ENCODE measurements at regions not wholly inside any gene's neighbourhood (a gene's known extent, or its start where the extent isn't known, plus 50 kb on each side); places are given as distances from the start of the nearest gene placed in this dataset.

DNA sequence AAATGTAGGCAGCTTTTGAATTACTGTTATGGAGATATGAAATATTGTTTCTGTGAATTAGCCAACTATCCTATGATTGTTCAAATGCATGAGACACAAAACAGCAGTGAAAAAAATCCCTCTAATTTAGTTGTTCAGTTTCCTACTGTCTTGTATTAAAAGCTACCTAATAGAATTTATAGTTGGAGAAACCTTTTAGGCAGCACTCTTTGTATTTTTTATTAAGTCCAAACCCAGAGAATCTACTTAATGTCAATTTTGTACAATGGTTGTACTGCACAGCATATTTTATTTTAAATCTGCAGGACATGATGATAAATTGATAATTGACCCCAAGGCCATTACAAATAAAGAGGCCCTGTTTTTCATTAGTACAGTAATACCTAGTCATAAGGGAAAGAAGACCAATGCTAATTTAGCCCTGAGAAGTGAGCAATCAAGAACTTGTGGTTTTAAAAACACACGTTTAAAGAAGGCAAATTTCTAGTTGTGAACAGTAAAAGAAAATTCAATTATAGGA, 607.5 kb downstream of the ISL1 start:
- Histone ChIP-seq H3K27ac (no peak overlapping the region), H3K36me3 (no peaks in the 10 kb centered on the region), H3K9me3 (no peaks in the 10 kb centered on the region), H3K27me3 (no peaks in the 10 kb centered on the region), H3K4me3 (no peak overlapping the region), H3K4me1 (no peaks in the 10 kb centered on the region)
- intact Hi-C loops (cut with DNase I), result no loop called here
- TF ChIP-seq POLR2AphosphoS5 (IDR thresholded peaks at IDR 0.05; ENCODE audit: insufficient read depth in 1 of 2, low read depth in 1 of 2), result no peak
- TF ChIP-seq POLR2A (IDR thresholded peaks at IDR 0.05), result no peak
- TF ChIP-seq, protein P1, sequence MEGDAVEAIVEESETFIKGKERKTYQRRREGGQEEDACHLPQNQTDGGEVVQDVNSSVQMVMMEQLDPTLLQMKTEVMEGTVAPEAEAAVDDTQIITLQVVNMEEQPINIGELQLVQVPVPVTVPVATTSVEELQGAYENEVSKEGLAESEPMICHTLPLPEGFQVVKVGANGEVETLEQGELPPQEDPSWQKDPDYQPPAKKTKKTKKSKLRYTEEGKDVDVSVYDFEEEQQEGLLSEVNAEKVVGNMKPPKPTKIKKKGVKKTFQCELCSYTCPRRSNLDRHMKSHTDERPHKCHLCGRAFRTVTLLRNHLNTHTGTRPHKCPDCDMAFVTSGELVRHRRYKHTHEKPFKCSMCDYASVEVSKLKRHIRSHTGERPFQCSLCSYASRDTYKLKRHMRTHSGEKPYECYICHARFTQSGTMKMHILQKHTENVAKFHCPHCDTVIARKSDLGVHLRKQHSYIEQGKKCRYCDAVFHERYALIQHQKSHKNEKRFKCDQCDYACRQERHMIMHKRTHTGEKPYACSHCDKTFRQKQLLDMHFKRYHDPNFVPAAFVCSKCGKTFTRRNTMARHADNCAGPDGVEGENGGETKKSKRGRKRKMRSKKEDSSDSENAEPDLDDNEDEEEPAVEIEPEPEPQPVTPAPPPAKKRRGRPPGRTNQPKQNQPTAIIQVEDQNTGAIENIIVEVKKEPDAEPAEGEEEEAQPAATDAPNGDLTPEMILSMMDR (IDR thresholded peaks at IDR 0.05), result no peak
- DNase-seq (ENCODE audit: extremely low spot score in 2 of 2), result no peak

DNA sequence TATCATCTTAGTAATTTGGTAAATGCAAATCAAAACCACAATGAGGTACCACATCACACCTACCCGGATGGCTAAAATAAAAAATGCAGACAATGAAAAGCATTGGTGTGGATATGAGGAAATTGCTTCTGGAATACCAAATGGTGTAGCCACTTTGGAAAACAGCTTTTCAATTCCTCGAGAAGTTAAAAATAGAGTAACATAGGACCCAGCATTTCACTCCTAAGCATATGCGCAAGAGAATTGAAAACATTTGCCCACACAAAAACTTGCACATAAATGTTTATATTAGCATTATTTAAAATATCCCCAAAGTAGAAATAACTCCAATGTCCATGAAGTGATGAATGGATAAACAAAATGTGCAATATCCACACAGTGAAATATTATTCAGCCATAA, 608.7 kb downstream of the ISL1 start:
- Histone ChIP-seq H3K27ac (no peak overlapping the region), H3K36me3 (no peaks in the 10 kb centered on the region), H3K9me3 (no peaks in the 10 kb centered on the region), H3K4me1 (no peaks in the 10 kb centered on the region), H3K4me3 (no peak overlapping the region), H3K27me3 (no peaks in the 10 kb centered on the region)
- no peak for DNase-seq (ENCODE audit: extremely low spot score in 2 of 2)
- intact Hi-C loops (cut with DNase I), result no loop called here
- TF ChIP-seq POLR2AphosphoS5 (IDR thresholded peaks at IDR 0.05; ENCODE audit: insufficient read depth in 1 of 2, low read depth in 1 of 2) (no peak), POLR2A (IDR thresholded peaks at IDR 0.05) (no peak)
- TF ChIP-seq, protein P1 (IDR thresholded peaks at IDR 0.05), result no peak

DNA sequence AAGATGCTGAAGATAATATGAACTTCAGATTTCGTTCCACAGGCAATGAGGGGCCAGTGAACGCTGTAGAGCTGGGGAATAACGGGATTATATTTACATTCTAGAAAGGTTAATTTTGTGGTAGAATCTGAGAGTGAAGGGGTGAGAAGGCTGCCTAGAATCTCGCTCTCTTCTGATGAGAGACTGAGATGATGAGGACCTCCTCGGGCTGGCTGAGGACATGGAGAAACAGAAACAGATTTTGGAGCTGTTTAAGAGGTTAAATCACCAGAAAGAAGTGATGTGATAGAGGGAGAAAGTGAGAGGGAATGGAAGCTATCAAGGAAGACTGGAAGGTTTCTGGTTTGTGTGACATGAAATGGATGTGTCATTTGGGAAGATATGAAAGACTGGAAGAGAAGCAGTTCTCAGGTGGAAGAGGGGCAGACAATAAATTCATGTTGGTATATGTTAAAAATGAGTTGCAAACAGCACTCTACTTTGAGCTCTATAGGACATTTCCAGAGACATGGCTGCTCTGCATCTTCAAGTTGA, 612.6 kb downstream of the ISL1 start:
- intact Hi-C loops (cut with DNase I), result no loop called here
- H3K4me1 ChIP-seq, result no peaks in the 10 kb centered on the region
- no peaks in the 10 kb centered on the region for H3K9me3 ChIP-seq
- H3K36me3 ChIP-seq, result no peaks in the 10 kb centered on the region
- no peak overlapping the region for H3K27ac ChIP-seq
- no peak for TF ChIP-seq POLR2AphosphoS5 (IDR thresholded peaks at IDR 0.05; ENCODE audit: insufficient read depth in 1 of 2, low read depth in 1 of 2)
- TF ChIP-seq, protein P1 (IDR thresholded peaks at IDR 0.05), result no peak
- no peak for TF ChIP-seq POLR2A (IDR thresholded peaks at IDR 0.05)
- no peak for DNase-seq (ENCODE audit: extremely low spot score in 2 of 2)
- no peaks in the 10 kb centered on the region for H3K27me3 ChIP-seq
- no peak overlapping the region for H3K4me3 ChIP-seq

DNA sequence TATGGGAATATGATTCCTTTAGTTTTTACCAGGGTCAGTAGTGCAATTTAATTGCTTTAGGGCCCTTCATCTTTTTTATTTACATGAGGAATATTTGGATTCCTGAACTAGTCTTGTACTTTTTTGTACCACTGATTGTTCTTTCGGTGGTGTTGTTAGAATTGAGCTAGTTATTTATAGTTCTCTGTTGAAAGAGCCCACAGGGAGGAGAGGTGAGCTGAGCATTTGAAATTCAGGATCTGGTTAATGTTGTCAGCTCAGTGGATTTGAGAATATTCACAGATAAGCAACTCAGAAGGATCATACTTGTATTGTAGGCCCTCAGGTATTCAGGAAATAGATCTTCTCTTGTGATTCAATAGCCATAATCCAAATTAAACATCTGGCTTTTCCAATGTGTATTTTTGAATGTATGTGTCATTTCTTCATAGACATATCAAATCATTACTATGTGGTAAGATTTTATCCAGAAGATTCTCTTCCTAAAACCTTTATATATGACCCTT, 613.2 kb downstream of the ISL1 start:
- no peak for DNase-seq (ENCODE audit: extremely low spot score in 2 of 2)
- Histone ChIP-seq H3K4me3 (no peak overlapping the region), H3K36me3 (no peaks in the 10 kb centered on the region), H3K9me3 (no peaks in the 10 kb centered on the region), H3K27ac (no peak overlapping the region), H3K27me3 (no peaks in the 10 kb centered on the region), H3K4me1 (no peaks in the 10 kb centered on the region)
- no peak for TF ChIP-seq POLR2A (IDR thresholded peaks at IDR 0.05)
- intact Hi-C loops (cut with DNase I), result no loop called here

DNA sequence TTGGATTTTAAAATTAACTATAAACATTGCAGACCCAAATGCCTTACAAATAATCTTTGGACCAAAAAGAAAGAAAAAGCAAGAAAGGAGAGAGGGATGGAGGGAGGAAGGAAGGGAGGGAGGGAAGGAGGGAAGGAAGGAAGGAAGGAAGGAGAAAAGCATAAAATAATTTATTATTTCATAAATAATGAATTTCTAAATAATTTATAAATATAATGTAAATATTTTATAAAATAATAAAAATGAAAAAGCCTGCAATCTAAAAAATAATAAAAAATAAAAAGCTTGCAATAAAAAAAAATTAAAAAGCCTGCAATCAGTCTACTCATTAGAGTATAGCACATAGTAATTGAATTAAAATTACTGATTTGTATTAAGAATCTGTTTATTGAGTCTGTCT, 614.3 kb downstream of the ISL1 start:
- no peak overlapping the region for H3K4me3 ChIP-seq
- DNase-seq (ENCODE audit: extremely low spot score in 2 of 2), result no peak
- no peaks in the 10 kb centered on the region for H3K9me3 ChIP-seq
- H3K4me1 ChIP-seq, result no peaks in the 10 kb centered on the region
- H3K27ac ChIP-seq, result no peak overlapping the region
- TF ChIP-seq POLR2AphosphoS5 (IDR thresholded peaks at IDR 0.05; ENCODE audit: insufficient read depth in 1 of 2, low read depth in 1 of 2) (no peak), POLR2A (IDR thresholded peaks at IDR 0.05) (no peak)
- TF ChIP-seq, protein P1 (IDR thresholded peaks at IDR 0.05), result no peak
- no peaks in the 10 kb centered on the region for H3K36me3 ChIP-seq
- intact Hi-C loops (cut with DNase I), result no loop called here
- no peaks in the 10 kb centered on the region for H3K27me3 ChIP-seq

Measured in vagina (tissue), 2 donors.